ENCODE measurements at regions not wholly inside any gene's neighbourhood (a gene's known extent, or its start where the extent isn't known, plus 50 kb on each side); places are given as distances from the start of the nearest gene placed in this dataset.
"Not testable (repeated sequence)": the region's sequence is repeated elsewhere in the genome, so short reads cannot be mapped to it uniquely, and the experiment has no call there.

DNA sequence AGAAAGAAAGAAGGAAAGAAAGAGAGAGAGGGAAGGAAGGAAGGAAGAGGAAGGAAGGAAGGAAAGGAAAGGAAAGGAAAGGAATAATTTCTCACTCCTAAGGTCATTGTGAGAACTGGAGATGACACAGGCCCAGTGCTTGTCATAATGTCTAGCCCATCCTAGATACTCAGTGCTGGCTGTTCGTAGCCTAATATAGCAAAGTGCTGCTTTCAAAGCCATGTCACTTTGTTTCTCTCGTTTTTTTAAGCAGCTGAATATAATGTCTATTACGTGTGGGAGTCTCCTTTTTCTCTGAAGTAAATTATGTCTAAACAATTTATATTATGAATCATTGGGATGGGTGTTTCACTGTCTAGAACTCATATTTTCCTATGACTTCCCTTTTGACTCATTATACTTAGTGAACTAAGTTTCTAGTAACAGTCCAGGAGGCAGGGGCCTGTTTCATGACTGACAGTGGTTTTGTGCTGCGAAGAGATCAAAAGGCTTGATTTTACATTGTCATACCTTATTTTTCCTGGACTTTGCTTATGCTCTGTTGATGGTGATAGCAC, 327.0 kb upstream of the ZFP42 start:
- H3K4me3 ChIP-seq (ENCODE audit: low read length): no peak overlapping the region
- TF ChIP-seq, protein P1, sequence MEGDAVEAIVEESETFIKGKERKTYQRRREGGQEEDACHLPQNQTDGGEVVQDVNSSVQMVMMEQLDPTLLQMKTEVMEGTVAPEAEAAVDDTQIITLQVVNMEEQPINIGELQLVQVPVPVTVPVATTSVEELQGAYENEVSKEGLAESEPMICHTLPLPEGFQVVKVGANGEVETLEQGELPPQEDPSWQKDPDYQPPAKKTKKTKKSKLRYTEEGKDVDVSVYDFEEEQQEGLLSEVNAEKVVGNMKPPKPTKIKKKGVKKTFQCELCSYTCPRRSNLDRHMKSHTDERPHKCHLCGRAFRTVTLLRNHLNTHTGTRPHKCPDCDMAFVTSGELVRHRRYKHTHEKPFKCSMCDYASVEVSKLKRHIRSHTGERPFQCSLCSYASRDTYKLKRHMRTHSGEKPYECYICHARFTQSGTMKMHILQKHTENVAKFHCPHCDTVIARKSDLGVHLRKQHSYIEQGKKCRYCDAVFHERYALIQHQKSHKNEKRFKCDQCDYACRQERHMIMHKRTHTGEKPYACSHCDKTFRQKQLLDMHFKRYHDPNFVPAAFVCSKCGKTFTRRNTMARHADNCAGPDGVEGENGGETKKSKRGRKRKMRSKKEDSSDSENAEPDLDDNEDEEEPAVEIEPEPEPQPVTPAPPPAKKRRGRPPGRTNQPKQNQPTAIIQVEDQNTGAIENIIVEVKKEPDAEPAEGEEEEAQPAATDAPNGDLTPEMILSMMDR (IDR thresholded peaks at IDR 0.05; ENCODE audit: insufficient read depth, low read depth, low read length, missing control alignments): no peak
- peak; percentile 78 for DNase-seq (ENCODE audit: low read depth)

GRCh38 chr4:187671521-187671920, 324.1 kb upstream of the ZFP42 start:
- H3K4me3 ChIP-seq (ENCODE audit: low read length); DNase-seq (ENCODE audit: low read depth): not testable (repeated sequence)

GRCh38 chr4:187671958-187672357, 323.6 kb upstream of the ZFP42 start:
- H3K4me3 ChIP-seq (ENCODE audit: low read length); DNase-seq (ENCODE audit: low read depth): not testable (repeated sequence)

DNA sequence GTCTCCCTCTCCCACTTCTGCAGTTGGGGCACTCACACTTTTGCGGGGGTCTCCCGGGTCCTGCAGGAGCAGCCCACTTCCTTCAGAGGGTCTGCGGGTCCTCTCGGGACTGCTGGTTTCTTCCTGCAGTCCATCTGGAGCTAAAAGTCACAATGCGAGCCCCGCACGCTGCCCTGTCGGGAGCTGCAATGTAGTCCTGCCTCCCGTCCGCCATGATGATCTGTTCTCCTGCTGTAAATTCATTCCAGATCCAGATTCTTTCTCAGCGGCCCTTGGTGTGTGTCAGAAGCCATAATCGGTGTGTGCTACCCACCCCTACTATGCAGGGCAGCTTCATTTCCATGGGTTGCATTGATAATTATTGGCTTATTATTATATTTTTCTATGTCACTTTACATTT, 323.0 kb upstream of the ZFP42 start:
- H3K4me3 ChIP-seq (ENCODE audit: low read length); DNase-seq (ENCODE audit: low read depth): not testable (repeated sequence)

DNA sequence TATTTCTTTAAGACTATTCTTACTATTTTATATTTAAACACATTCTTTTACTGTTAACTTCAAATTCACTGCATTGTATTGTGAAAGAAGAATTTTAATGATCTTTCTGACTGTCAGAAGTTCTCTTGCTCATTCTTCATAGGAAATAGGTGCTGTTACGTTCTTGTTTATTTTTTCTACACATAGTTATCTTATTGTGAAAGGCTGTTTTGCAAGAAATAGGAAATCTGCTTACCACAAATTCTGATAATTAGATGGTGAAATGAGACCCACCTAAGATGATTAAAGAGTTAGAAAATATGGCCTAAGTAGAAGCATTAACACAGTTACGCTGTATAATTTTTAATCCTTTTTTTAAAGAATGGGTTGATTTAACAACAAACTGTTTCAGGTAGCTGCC, 316.1 kb upstream of the ZFP42 start:
- TF ChIP-seq, protein P1 (IDR thresholded peaks at IDR 0.05; ENCODE audit: insufficient read depth, low read depth, low read length, missing control alignments): no peak
- no peak for DNase-seq (ENCODE audit: low read depth)
- no peak overlapping the region for H3K4me3 ChIP-seq (ENCODE audit: low read length)

DNA sequence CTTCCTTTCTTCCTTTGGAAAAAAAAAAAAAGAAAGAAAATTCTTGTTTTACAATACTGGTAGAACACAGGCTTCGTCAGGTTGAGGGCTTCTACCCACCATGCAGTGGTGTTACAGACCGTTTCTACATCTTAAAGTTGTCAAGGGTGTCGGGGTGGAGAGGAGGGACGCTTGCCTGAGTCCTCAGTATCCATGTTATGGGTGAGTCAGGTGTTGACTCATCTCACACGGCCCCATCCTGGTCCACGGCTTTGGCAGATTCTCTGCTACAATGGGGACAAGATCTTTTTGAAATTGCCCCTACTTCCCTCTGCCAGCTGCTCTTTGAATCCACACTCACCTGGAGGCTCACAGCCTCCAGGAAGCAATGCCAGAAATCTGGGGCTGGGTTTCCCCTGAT, 310.3 kb upstream of the ZFP42 start:
- peak; percentile 33 for DNase-seq (ENCODE audit: low read depth)
- TF ChIP-seq, protein P1 (IDR thresholded peaks at IDR 0.05; ENCODE audit: insufficient read depth, low read depth, low read length, missing control alignments): no peak
- no peak overlapping the region for H3K4me3 ChIP-seq (ENCODE audit: low read length)

DNA sequence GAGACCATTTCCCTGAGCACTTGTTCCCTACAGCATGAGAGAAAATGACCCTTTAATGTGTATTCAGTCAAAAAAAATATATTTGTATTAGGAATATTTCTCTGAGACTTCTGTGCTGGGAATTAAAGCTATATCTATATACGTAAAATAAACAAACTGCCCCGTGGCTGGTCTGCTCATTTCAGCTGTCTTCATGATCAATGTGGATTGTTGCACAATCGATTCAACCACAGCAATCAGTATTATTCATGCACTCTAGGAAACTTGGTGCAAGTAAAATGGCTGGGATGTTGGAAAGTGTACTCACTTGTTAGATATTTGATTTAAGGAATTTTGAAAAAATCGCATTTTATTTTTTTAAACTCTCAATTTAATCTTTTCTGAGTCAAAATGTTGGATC, 307.9 kb upstream of the ZFP42 start:
- TF ChIP-seq, protein P1 (IDR thresholded peaks at IDR 0.05; ENCODE audit: insufficient read depth, low read depth, low read length, missing control alignments): no peak
- no peak overlapping the region for H3K4me3 ChIP-seq (ENCODE audit: low read length)
- peak; percentile 21 for DNase-seq (ENCODE audit: low read depth)

GRCh38 chr4:187692626-187693025, 302.9 kb upstream of the ZFP42 start:
- no peak for DNase-seq (ENCODE audit: low read depth)
- no peak overlapping the region for H3K4me3 ChIP-seq (ENCODE audit: low read length)
- TF ChIP-seq, protein P1 (IDR thresholded peaks at IDR 0.05; ENCODE audit: insufficient read depth, low read depth, low read length, missing control alignments): no peak

- DNase-seq (ENCODE audit: low read depth); H3K4me3 ChIP-seq (ENCODE audit: low read length): not testable (repeated sequence)
Observed at GRCh38 chr4:187695531-187695930, 300.0 kb upstream of the ZFP42 start.
